Peyer's patch (tissue), 4 donors: ENCODE measurements at regions not wholly inside any gene's neighbourhood (a gene's known extent, or its start where the extent isn't known, plus 50 kb on each side); places are given as distances from the start of the nearest gene placed in this dataset.

Source experiments
- DNase-seq, 3 donors: peaks; one replicate each; pipeline ENCODE4 v3.0.0-alpha.2; 2017 to 2019
- H3K27ac ChIP-seq, 4 donors: fragments of 200-600 bp; sonication (generic); one replicate each; pipeline ENCODE4 v1.5.1; 2016 to 2019
- H3K27me3 ChIP-seq, 2 donors: fragments of 200-600 bp; sonication (generic); one replicate each; pipeline ENCODE4 v1.5.1; 2019
- H3K36me3 ChIP-seq, 3 donors: fragments of 200-600 bp; sonication (generic); one replicate each; pipeline ENCODE4 v1.5.1; 2016 to 2019
- H3K4me1 ChIP-seq, 4 donors: fragments of 200-600 bp; sonication (generic); one replicate each; pipeline ENCODE4 v1.5.1; 2016 to 2019
- H3K4me3 ChIP-seq, 4 donors: fragments of 200-600 bp; sonication (generic); 1 replicate in 3 of 4; 2 replicates in 1 of 4; pipeline ENCODE4 v1.5.1; 2016 to 2019; ENCODE audit warnings: mild to moderate bottlenecking in 1 of 4
- H3K9me3 ChIP-seq, 4 donors: fragments of 200-600 bp; sonication (generic); one replicate each; pipeline ENCODE4 v1.5.1; 2016 to 2019; ENCODE audit warnings: mild to moderate bottlenecking in 1 of 4
- CTCF ChIP-seq, 6 experiments: fragments of 450-650 bp in 4 of 6; fragments of 200-600 bp in 2 of 6; sonication (generic) in 1 of 6; IDR thresholded peaks; one replicate each; pipeline ENCODE4 v1.5.1; 2017 to 2019; ENCODE audit warnings: antibody characterized with exemption in 6 of 6, mild to moderate bottlenecking in 3 of 6, moderate library complexity in 1 of 6
- POLR2A ChIP-seq, 2 donors: fragments of 450-650 bp; IDR thresholded peaks; one replicate each; pipeline ENCODE4 v1.5.1; 2017; ENCODE audit warnings: antibody characterized with exemption in 2 of 2, mild to moderate bottlenecking in 2 of 2, moderate library complexity in 2 of 2

GRCh38 chr3:145889730-145890129 lies 271.3 kb downstream of the PLOD2 start:
- H3K9me3 ChIP-seq, result no peaks in the 10 kb centered on the region
- DNase-seq, result no peak
- no peaks in the 10 kb centered on the region for H3K36me3 ChIP-seq
- TF ChIP-seq CTCF (IDR thresholded peaks at IDR 0.05) (no peak), POLR2A (IDR thresholded peaks at IDR 0.05) (no peak)
- H3K27me3 ChIP-seq, result no peaks in the 10 kb centered on the region
- no peaks in the 10 kb centered on the region for H3K4me1 ChIP-seq
- no peak overlapping the region for H3K4me3 ChIP-seq
- no peak overlapping the region for H3K27ac ChIP-seq

- no peak overlapping the region for H3K4me3 ChIP-seq
- no peak for TF ChIP-seq POLR2A (IDR thresholded peaks at IDR 0.05)
- TF ChIP-seq CTCF (IDR thresholded peaks at IDR 0.05), result no peak
- no peaks in the 10 kb centered on the region for H3K9me3 ChIP-seq
- no peaks in the 10 kb centered on the region for H3K4me1 ChIP-seq
- no peaks in the 10 kb centered on the region for H3K36me3 ChIP-seq
- no peak overlapping the region for H3K27ac ChIP-seq
- no peaks in the 10 kb centered on the region for H3K27me3 ChIP-seq
- DNase-seq, result no peak
Measured at GRCh38 chr3:145892869-145893268, 268.1 kb downstream of the PLOD2 start.

GRCh38 chr3:145893331-145893730 lies 267.7 kb downstream of the PLOD2 start:
- H3K4me3 ChIP-seq, result no peak overlapping the region
- H3K36me3 ChIP-seq, result no peaks in the 10 kb centered on the region
- no peaks in the 10 kb centered on the region for H3K4me1 ChIP-seq
- TF ChIP-seq CTCF (IDR thresholded peaks at IDR 0.05), result no peak
- TF ChIP-seq POLR2A (IDR thresholded peaks at IDR 0.05), result no peak
- DNase-seq, result no peak
- H3K9me3 ChIP-seq, result no peaks in the 10 kb centered on the region
- no peaks in the 10 kb centered on the region for H3K27me3 ChIP-seq
- no peak overlapping the region for H3K27ac ChIP-seq

GRCh38 chr3:145898487-145898886 lies 262.5 kb downstream of the PLOD2 start:
- H3K9me3 ChIP-seq, result no peaks in the 10 kb centered on the region
- no peaks in the 10 kb centered on the region for H3K27me3 ChIP-seq
- no peak for DNase-seq
- H3K4me3 ChIP-seq, result no peak overlapping the region
- H3K4me1 ChIP-seq, result no peaks in the 10 kb centered on the region
- H3K36me3 ChIP-seq, result no peaks in the 10 kb centered on the region
- H3K27ac ChIP-seq, result no peak overlapping the region
- no peak for TF ChIP-seq CTCF (IDR thresholded peaks at IDR 0.05)
- TF ChIP-seq POLR2A (IDR thresholded peaks at IDR 0.05), result no peak

GRCh38 chr3:145899241-145899640 lies 261.7 kb downstream of the PLOD2 start:
- DNase-seq, result no peak
- Histone ChIP-seq H3K4me1 (no peaks in the 10 kb centered on the region), H3K27ac (no peak overlapping the region), H3K27me3 (no peaks in the 10 kb centered on the region), H3K36me3 (no peaks in the 10 kb centered on the region), H3K4me3 (no peak overlapping the region), H3K9me3 (no peaks in the 10 kb centered on the region)
- TF ChIP-seq CTCF (IDR thresholded peaks at IDR 0.05) (no peak), POLR2A (IDR thresholded peaks at IDR 0.05) (no peak)
